ENCODE measurements at regions not wholly inside any gene's neighbourhood (a gene's known extent, or its start where the extent isn't known, plus 50 kb on each side); places are given as distances from the start of the nearest gene placed in this dataset.

DNA sequence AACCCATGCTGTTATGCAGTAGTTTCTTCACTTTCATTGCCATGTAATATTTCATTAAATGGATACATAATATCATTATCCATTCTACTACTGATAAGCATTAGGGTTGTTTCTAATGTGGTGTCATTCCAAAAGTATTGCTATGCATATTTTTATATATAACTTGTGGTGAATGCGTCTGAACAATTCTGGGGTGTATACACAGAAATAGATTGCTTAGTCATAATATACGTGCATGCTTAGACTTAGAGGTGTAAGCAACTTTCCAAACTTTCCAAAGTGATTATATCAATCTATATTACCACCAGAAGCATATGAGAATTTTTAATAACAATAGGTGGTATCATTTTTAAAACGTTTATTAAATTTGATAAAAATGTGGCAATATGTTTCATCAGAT is 540.9 kb downstream of the DSC3 start:
- FAIRE-seq, result no peak

DNA sequence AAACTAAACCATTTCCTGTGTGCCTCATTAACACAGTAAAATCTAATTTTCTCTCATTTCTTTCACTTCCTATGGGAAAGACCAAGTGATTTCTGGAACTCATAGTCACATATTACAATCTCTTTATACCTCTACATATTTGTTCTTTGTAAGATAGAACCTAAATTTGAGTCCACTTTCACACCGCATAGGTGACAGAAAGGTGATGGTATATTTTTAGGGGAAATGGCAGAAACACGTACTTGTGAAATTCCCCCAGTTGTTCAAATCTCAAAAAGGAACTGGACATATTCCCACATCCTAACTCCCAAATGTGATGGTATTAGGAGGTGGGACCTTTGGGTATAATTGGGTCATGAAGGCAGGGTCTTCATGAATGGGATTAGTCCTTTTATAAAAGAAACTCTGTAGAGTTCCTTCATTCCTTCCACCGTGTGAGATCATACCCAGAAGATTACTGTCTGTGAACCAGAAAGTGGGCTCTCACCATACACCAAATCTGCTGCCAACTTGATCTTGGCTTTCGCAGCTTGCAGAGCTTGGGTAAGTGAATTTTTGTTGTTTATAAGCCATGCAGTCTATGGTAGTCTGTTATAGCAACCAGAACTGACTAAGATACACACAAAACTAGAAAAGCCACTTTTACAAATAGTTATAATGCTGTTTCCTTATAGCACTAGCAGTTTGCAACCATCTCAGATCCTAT is 542.1 kb downstream of the DSC3 start:
- FAIRE-seq (no peak), DNase-seq (ENCODE audit: insufficient read length, low spot score) (no peak)
- TF ChIP-seq, protein P1, sequence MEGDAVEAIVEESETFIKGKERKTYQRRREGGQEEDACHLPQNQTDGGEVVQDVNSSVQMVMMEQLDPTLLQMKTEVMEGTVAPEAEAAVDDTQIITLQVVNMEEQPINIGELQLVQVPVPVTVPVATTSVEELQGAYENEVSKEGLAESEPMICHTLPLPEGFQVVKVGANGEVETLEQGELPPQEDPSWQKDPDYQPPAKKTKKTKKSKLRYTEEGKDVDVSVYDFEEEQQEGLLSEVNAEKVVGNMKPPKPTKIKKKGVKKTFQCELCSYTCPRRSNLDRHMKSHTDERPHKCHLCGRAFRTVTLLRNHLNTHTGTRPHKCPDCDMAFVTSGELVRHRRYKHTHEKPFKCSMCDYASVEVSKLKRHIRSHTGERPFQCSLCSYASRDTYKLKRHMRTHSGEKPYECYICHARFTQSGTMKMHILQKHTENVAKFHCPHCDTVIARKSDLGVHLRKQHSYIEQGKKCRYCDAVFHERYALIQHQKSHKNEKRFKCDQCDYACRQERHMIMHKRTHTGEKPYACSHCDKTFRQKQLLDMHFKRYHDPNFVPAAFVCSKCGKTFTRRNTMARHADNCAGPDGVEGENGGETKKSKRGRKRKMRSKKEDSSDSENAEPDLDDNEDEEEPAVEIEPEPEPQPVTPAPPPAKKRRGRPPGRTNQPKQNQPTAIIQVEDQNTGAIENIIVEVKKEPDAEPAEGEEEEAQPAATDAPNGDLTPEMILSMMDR (IDR thresholded peaks at IDR 0.05; ENCODE audit: insufficient read depth, missing control alignments), result no peak

More for the DNA sequence above, 540.9 kb downstream of the DSC3 start:
- no peak for DNase-seq (ENCODE audit: insufficient read length, low spot score)
- TF ChIP-seq, protein P1 (IDR thresholded peaks at IDR 0.05; ENCODE audit: insufficient read depth, missing control alignments), result no peak

DNA sequence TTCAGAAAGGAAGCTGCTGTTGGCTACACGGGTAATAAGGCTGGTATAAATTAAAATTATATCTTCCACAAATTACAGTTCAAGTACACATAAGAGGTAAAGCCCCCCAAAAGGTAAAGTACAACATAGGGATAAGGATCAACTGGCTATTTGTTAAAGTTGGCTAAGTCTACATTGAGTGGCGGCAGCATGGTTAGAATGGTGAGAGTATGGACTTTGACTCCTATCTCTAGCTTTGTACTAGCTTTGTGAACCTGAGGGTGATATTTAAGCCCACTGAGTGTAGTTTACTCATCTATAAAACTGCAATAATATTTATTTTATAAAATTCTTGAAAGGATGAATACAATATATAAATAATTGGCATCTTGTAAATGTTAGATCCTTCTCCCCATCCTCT is 542.8 kb downstream of the DSC3 start:
- FAIRE-seq (no peak), DNase-seq (ENCODE audit: insufficient read length, low spot score) (no peak)
- TF ChIP-seq, protein P1 (IDR thresholded peaks at IDR 0.05; ENCODE audit: insufficient read depth, missing control alignments), result no peak

DNA sequence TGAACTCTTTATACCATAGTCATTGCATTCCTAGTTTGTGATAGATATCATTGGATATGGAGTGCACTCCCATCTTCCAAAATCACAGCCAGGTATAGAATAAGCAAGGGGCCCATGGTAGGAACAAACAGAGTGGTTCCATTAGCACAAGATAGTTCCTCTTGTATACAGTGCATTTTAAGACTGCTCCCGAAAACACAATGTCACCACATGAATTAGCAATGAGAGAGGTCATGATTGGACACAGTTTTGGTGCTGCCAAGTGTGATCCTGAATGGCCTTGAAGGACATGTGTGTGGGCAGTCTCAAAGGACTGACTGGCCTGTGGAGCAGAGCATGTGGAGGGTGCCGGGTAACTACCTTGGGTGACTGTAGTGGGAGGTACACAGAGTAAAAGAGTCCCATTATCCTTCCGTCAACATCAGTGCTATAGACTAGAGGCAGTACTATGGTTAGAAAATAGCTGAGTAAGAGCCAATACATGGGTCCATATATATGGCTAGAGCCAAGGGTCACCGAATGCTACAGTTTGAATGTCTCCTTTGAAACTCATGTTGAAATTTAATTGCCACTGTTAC is 549.9 kb downstream of the DSC3 start:
- FAIRE-seq, result no peak
- no peak for DNase-seq (ENCODE audit: insufficient read length, low spot score)
- TF ChIP-seq, protein P1 (IDR thresholded peaks at IDR 0.05; ENCODE audit: insufficient read depth, missing control alignments), result no peak

DNA sequence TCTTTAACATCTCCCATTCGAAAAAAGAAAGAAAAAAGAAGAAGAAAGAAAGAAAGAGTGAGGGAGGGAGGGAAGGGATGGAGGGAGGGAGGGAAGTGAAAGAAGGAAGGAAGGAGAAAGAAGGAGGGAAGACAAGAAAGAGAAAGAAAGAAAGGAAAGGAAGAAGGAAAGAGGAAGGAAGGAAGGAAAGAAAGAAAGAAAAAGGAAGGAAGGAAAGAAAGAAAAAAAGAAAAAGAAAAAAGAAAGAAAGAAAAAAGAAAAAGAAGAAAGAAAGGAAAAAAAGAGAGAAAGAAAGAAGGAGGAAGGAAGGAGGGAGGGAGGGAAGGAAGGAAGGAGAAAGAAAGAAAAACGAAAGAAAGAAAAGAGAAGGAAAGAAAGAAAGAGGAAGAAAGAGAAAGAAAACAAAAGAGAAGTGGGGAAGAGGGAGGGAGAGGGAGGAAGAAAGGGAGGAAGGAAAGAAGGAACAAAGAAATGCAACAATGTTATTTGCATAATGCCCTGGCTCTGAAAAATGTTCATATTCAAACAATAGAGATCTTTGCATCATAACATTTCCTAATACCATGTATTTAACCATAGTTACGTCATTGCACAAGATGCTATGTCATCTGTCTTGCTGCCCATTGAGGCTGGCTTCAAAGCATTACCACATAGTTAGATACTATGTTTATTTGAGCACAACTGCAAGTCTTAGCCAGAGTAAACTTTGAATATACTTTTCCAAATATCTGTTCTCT is 550.6 kb downstream of the DSC3 start:
- no peak for DNase-seq (ENCODE audit: insufficient read length, low spot score)
- TF ChIP-seq, protein P1 (IDR thresholded peaks at IDR 0.05; ENCODE audit: insufficient read depth, missing control alignments), result no peak
- no peak for FAIRE-seq

DNA sequence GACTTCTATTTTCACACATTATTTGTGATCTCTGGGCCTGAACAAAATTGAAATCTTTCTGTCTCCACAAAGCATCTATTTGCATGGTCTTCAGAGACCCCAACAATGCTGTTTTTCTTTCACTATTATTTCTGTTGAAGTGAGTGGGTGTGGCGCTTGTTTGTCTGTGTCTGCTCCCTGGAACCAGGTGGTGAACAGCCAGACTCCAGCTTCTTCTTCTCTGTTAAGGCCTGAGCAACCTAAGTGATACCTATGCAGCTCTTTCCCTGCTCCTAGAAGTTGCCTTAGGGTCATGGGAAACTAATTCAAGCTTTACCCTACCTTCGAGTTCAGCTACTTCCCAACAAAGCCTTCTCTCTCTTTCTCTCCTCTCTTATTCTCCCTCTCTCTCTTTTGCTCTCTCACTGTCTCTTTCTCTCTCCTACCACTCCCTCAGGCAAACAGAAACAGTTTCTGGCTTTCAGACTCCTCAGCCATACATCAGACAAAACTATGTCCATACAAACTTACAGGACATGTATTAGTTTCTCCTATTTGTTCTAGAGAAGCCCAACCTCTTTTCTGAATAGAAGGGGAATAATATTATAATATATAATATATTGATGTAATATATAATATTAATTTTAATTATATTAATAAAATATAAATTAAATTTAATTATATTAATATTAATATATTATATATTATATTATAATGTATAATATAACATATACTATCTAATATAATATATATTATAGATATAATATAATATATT is 552.5 kb downstream of the DSC3 start:
- no peak for FAIRE-seq
- TF ChIP-seq, protein P1 (IDR thresholded peaks at IDR 0.05; ENCODE audit: insufficient read depth, missing control alignments), result no peak
- DNase-seq (ENCODE audit: insufficient read length, low spot score), result no peak

All from D721Med (cell line).